NCI-H1930 (cell line): ENCODE measurements at regions not wholly inside any gene's neighbourhood (a gene's known extent, or its start where the extent isn't known, plus 50 kb on each side); places are given as distances from the start of the nearest gene placed in this dataset.

Experiments
- DNase-seq, 2 experiments: peaks; one replicate each; lab custom pipeline; 2025; lab: John Stamatoyannopoulos, UW

DNA sequence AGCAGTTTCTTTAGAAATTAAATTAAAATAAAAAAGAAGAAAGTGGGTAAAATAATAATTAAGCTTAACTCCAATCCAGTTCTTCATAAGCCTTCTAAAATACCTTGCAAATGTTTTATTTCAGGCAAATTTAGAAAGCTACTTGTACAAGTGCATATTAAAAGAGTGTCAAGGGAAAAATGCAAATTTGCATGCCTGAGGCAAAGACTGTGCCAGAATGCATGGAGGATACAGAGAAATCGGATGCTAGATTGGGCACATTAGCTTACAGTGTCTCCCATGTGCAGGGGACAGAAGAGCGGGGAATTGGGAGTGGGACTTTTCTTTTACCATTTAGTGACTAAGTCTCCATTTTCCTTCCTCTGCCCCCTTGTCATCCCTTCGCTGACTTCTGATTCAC, 173.0 kb upstream of the NWD2 start:
- DNase-seq = no peak

DNA sequence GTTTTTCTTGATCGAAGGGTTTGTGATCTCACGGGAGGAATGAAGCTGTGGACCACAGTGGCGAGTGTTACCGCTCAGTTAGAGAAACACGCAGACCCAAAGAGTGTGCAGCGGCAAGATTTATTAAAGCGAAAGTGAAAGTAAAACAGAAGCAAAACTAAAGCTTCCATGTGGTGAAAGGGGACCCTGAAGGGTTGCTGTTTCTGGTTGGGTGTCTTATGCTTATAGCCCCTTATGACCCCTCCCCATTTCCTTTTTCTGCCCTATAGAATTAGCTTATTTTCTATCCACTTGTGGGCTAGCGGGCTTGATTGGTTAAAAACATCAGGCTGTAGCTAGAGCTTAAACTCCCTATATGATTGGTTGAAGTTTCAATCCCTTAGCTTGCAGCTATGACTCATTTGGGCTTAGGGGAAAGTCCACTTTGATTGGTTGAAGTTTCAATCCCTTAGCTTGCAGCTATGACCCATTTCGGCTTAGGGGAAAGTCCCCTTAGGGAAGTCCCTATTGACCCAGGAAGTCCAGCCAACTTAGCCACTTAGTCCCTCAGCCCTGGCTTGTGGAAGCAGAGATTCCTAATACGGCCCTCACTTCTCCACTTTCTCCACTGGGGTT, 171.2 kb upstream of the NWD2 start:
- no peak for DNase-seq

DNA sequence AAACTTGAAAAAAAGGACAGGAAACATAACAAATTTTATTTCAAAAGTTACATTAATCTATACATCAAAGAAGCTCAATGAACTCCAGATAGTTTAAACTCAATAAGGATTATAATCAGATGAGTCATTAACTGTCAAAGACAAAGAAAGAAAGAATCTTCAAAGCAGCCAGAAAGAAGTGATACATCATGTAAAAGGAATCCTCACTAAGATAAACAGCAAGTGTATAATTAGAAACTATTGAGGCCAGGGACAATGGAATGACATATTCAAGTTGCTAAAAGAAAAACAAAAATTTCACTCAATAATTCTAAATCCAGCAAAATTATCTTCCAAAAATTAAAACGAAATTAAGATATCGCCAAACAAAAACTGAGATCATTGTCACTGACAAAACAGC, 161.6 kb upstream of the NWD2 start:
- DNase-seq = no peak

DNA sequence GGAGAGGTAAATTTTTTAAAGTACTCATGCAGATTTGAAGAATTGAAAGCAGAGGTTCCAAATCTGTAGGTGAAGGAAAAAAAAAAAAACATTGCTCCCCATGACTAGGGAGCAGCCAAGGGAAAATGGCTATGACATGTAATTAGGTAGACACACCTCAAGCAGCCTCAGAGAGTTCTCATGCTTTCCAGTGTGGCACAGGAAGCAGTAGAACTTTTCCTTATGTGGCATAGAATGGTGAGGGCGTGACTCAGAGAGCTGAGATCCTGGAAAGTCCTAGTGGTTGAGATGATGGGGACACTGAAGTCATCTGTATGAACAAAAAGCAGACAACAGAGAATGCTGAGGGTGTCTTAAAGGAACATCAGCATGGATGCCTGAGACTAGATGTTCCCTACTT, 148.6 kb upstream of the NWD2 start:
- DNase-seq = no peak

DNA sequence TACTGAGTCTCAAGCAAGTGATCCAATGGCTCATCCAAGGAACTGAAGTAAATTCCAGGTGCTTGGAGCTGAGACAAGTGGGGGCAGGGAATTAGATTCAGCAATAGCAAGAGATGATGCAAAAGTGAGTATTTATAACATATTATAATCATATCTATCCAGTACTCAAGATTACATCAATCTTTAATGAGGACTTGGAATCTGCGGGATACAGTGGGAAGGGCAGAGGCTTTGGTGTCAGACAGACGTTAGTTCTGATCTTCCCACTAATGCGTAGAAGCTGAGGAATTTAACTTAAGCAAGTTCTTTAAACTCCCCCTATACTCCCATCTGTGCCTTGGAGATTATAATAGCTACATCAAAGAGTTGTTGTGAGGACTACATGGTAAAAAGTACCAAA, 143.4 kb upstream of the NWD2 start:
- no peak for DNase-seq

DNA sequence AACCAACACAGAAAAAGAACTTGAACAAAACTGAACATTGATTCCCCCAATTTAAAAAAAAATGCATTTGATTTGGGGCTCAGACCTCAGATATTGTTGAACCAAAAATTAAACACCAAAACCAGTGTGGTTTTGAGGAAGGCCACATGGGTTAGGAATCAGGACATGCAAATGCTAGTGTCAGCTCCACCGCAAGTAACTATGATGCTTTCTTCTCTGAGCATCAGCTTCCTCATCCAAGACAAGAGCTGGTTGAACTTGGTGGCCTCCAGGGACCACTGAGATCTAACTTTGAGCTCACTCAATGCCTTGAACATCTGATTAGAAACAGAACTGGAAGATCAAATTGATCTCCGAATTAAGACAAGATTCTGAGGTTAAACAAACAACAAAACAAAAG, 142.9 kb upstream of the NWD2 start:
- DNase-seq = no peak

GRCh38 chr4:37109756-37110155, 134.8 kb upstream of the NWD2 start:
- DNase-seq = no peak

GRCh38 chr4:37124800-37125199, 119.7 kb upstream of the NWD2 start:
- DNase-seq = no peak

- no peak for DNase-seq
Observed at GRCh38 chr4:37126051-37126450, 118.5 kb upstream of the NWD2 start.

DNA sequence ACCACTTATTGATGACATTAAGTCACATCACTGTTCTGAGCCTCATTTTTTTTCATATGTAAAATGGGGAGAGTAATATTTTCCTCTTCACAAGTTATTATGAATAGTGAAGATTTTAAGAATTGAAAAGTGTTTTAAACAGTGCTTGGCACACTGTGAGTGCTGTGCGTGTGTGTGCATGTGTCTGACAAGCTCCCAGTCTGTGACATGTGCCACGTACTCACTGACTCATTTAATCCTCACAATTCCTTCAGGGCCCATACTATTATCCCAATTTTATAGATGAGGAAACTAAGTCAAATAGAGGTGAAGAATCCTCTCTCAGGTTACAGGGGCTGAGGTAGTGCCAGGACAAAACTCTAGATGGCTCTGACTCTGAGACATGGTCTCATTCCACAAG, 114.1 kb upstream of the NWD2 start:
- DNase-seq = no peak

- DNase-seq = no peak
Observed at GRCh38 chr4:37132351-37132974, 112.1 kb upstream of the NWD2 start.

GRCh38 chr4:37132975-37133360, 111.6 kb upstream of the NWD2 start:
- DNase-seq = no peak

- no peak for DNase-seq
Observed at GRCh38 chr4:37138019-37138653, 106.4 kb upstream of the NWD2 start.

DNA sequence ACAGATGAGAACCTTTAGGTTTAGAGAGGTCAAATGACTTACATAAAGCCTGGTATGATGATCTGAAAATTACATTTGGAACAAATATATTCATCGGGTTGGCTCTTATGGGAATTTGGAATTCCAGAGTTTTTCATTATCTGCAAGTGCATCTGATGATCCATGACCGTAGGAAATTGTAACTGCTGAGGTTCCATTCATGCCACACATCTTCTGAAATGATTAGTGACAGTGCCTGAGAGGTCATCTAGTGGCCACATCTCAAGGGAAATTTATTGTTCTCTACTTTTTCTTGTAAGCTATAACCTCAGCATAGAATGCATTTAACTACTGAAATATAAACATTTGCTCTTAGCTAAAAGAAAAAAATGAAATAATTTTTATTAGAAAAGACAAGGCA, 105.8 kb upstream of the NWD2 start:
- no peak for DNase-seq

GRCh38 chr4:37139987-37140386, 104.6 kb upstream of the NWD2 start:
- no peak for DNase-seq

- no peak for DNase-seq
Observed at GRCh38 chr4:37146260-37146659, 98.3 kb upstream of the NWD2 start.

DNA sequence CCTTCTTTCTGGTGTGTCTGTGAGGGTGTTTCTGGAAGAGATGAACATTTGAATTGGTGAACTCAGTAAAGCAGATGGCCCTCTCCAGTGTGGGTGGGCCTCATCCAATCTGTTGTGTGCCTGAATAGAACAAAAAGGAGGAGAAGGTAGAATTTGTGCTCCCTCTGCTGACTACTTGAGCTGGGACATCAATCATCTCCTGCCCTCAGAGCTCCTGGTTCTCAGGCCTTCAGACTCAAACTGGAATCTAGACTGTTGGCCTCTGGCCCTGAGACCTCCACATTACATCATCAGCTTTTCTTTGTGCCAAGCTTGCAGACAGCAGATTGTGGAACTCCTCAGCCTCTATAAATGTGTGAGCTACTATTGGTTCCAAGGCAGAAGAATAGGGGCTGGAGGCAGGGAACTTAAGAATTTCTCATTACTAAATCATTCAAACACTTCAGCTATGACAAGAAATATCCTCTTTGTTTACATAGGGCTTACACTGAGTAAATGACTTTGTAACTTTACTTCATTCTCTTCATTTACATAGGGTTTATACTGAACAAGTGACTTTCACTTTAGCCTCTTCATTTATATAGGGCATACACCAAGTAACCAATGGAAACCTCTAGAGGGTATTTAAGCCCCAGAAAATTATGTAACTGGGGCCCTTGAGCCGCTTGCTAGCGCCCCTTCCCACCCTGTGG, 86.9 kb upstream of the NWD2 start:
- DNase-seq = no peak

- no peak for DNase-seq
Observed at GRCh38 chr4:37160653-37161052, 83.9 kb upstream of the NWD2 start.

DNA sequence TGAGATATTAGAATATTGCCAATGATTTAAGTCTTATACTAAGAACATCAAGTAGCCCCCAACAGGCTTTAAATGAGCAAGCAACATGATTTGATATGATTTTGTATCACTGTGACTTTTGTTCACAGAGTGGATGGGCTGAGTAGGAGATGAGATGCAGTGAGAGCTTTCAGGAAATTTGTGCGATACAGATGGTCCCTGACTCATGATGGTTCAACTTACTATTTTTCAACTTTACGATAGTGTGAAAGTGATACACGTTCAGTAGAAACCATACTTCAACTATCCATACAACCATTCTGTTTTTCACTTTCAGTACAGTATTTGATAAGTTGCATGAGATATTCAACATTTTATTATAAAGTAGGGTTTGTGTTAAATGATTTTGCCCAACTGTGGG, 78.7 kb upstream of the NWD2 start:
- DNase-seq = no peak

DNA sequence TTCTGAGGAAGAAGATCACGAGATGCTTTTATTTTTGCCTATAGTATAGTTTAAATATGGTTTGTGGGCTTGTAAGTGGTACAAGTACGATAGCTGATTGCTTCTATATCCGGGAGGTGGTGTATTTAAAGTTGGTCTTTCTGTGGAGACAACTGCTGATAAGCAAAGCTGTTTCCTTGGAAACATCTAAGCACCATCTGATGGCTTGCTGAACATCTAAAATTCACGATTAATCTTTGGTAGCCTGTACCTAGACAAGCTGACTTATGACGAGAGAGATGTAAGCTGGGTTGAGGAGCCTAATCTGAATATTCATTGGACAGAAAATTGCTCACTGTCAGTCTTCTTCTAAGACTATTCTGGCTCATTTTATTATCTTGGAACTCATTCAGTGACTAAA, 74.6 kb upstream of the NWD2 start:
- DNase-seq = no peak

- no peak for DNase-seq
Observed at GRCh38 chr4:37188100-37188499, 56.4 kb upstream of the NWD2 start.
